Keratinocyte (primary cell): ENCODE measurements at regions not wholly inside any gene's neighbourhood (a gene's known extent, or its start where the extent isn't known, plus 50 kb on each side); places are given as distances from the start of the nearest gene placed in this dataset.

Source experiments
- CTCF ChIP-seq, 3 experiments: IDR thresholded peaks in 1 of 3; conservative IDR thresholded peaks in 1 of 3; optimal IDR thresholded peaks in 1 of 3; 2 replicates in 2 of 3; 3 replicates in 1 of 3; pipeline versions ENCODE3 to v1.5.1; 2011; ENCODE audit warnings: low read length in 3 of 3, mild to moderate bottlenecking in 3 of 3, moderate library complexity in 2 of 3, control low read depth in 1 of 3, inconsistent platforms in 1 of 3; ENCODE audit not compliant: insufficient read depth in 2 of 3; ENCODE audit errors: extremely low read depth in 1 of 3
- EZH2 ChIP-seq: IDR thresholded peaks from one replicate; pipeline ENCODE4 v1.6.1; 2012; ENCODE audit warnings: inconsistent platforms, mild to moderate bottlenecking, low read length, moderate library complexity

DNA sequence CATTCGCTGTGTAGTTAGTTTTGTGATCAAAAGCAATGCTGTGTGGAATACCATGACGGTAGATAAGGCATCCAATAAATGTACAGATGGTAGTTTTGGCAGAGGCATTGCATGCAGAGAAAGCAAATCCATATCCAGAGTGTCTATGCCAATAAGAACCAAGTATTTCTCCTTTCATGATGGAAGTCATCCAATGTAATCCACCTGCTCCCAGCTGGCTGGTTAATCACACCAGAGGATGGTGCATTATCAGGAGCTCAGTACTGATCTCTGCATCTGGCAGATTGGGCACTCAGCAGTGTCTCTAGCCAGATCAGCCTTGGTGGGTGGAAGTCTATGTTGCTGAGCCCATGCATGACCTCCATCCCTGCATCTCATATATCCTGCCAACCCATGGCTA lies 677.7 kb upstream of the NECTIN3 start:
- TF ChIP-seq CTCF (optimal IDR thresholded peaks at IDR 0.05 in 1 of 3, IDR thresholded peaks at IDR 0.05 in 1 of 3, conservative IDR thresholded peaks at IDR 0.05 in 1 of 3; ENCODE audit: extremely low read depth in 1 of 3, insufficient read depth in 2 of 3, low read length in 3 of 3) (no peak), EZH2 (no peak)
